ENCODE measurements at regions not wholly inside any gene's neighbourhood (a gene's known extent, or its start where the extent isn't known, plus 50 kb on each side); places are given as distances from the start of the nearest gene placed in this dataset.
A peak's percentile ranks its signal among the peaks of the same experiment; 100 is the strongest.

DNA sequence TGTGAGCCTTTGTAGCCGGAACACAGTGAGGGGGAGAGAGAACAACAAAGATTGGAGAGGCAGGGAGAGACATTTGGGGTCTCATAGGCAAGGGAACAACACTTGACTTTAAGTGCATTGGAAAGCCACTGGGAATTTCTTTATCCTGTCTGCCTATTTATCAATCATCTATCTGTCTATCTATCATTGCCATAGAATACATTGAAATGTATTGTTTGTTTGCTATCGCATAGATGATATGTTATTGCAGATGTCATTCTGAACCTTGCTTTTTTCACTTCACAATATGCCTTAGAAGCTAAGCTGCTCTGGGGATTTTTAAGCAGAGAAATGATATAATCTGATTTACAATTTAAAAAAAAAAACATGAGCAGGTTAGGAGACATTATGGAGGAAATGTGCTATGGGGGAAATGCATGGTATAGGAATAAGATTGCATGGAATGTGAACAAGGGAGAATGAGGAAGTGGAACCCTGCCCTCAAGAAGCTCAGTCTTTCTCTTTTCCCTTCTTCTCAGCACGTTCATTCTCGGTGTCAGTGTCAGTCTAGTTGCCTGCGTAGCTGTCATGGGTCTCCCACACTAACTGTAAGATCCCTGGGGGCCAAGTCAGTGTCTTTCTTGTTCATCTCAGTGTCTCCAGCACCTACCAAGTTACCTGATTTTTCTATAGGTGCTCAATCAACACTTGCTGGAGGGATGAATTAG lies 158.7 kb upstream of the ARHGAP20 start:
- Histone ChIP-seq H3K27me3 (ENCODE audit: insufficient read depth, low read length) (no peaks in the 10 kb centered on the region), H3K56ac (ENCODE audit: insufficient read length, low read depth, low read length) (no peak overlapping the region), H4K5ac (ENCODE audit: insufficient read length, low read depth, low read length) (no peak overlapping the region), H3K79me1 (ENCODE audit: insufficient read depth, low read depth, low read length, poor library complexity, severe bottlenecking) (no peaks in the 10 kb centered on the region), H2BK20ac (ENCODE audit: low read depth, low read length, poor library complexity, severe bottlenecking) (no peak overlapping the region), H4K20me1 (ENCODE audit: control insufficient read depth, insufficient read depth, insufficient read length) (no peaks in the 10 kb centered on the region), H2AK5ac (ENCODE audit: insufficient read length, low read length) (no peak overlapping the region), H2BK5ac (ENCODE audit: insufficient read length, low read length) (no peak overlapping the region), H3K79me2 (ENCODE audit: insufficient read depth, low read length) (no peaks in the 10 kb centered on the region), H3K9ac (ENCODE audit: extremely low read depth, insufficient read length, low read length) (no peak overlapping the region), H3K9me3 (ENCODE audit: control insufficient read depth, low read depth, low read length) (no peaks in the 10 kb centered on the region), H4K91ac (ENCODE audit: insufficient read length, low read depth, low read length) (no peak overlapping the region), H2BK12ac (ENCODE audit: insufficient read length, low read depth, low read length) (no peak overlapping the region), H3K4ac (ENCODE audit: low read depth, low read length) (no peak overlapping the region), H3K18ac (ENCODE audit: insufficient read length, low read depth, low read length) (no peak overlapping the region), H3K23me2 (ENCODE audit: insufficient read length, low read depth, low read length, poor library complexity, severe bottlenecking) (no peaks in the 10 kb centered on the region), H3T11ph (ENCODE audit: low read length) (no peak overlapping the region), H2BK15ac (ENCODE audit: low read depth, low read length) (no peak overlapping the region), H3K4me1 (ENCODE audit: insufficient read depth, low read length) (no peaks in the 10 kb centered on the region), H3K14ac (ENCODE audit: insufficient read depth, low read length) (no peak overlapping the region), H3K27ac (ENCODE audit: insufficient read length, low read depth, low read length) (no peak overlapping the region), H3K23ac (ENCODE audit: insufficient read length, low read depth, low read length) (no peak overlapping the region), H3K4me2 (ENCODE audit: insufficient read depth, insufficient read length, low read length) (no peak overlapping the region), H4K8ac (replicated peaks; ENCODE audit: insufficient read length, low read depth, low read length) (no peak overlapping the region), H2BK120ac (ENCODE audit: low read depth, low read length, poor library complexity, severe bottlenecking) (no peak overlapping the region), H2AFZ (ENCODE audit: low read length) (no peak overlapping the region)
- H3K27me3 Mint-ChIP-seq (ENCODE audit: low read depth): no peaks in the 10 kb centered on the region
- TF ChIP-seq, protein P1, sequence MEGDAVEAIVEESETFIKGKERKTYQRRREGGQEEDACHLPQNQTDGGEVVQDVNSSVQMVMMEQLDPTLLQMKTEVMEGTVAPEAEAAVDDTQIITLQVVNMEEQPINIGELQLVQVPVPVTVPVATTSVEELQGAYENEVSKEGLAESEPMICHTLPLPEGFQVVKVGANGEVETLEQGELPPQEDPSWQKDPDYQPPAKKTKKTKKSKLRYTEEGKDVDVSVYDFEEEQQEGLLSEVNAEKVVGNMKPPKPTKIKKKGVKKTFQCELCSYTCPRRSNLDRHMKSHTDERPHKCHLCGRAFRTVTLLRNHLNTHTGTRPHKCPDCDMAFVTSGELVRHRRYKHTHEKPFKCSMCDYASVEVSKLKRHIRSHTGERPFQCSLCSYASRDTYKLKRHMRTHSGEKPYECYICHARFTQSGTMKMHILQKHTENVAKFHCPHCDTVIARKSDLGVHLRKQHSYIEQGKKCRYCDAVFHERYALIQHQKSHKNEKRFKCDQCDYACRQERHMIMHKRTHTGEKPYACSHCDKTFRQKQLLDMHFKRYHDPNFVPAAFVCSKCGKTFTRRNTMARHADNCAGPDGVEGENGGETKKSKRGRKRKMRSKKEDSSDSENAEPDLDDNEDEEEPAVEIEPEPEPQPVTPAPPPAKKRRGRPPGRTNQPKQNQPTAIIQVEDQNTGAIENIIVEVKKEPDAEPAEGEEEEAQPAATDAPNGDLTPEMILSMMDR (conservative IDR thresholded peaks at IDR 0.05): no peak
- no peak for DNase-seq
- H3K36me3 Mint-ChIP-seq (ENCODE audit: insufficient read depth in 1 of 3, low read depth in 3 of 3): no peaks in the 10 kb centered on the region
- H3K27ac Mint-ChIP-seq: peak overlapping the region in 1 of 3 experiments; percentile 33; a peak in 1 of 7 replicates
- no peak overlapping the region for H3K4me3 Mint-ChIP-seq
- H3K4me1 Mint-ChIP-seq: no peaks in the 10 kb centered on the region
- H3K9me3 Mint-ChIP-seq: no peaks in the 10 kb centered on the region
- no CpG with 5 or more reads among the region's 5 CpGs for WGBS (ENCODE audit: extremely low coverage, insufficient read length, low lambda C conversion rate)
